ENCODE measurements at regions not wholly inside any gene's neighbourhood (a gene's known extent, or its start where the extent isn't known, plus 50 kb on each side); places are given as distances from the start of the nearest gene placed in this dataset.

DNA sequence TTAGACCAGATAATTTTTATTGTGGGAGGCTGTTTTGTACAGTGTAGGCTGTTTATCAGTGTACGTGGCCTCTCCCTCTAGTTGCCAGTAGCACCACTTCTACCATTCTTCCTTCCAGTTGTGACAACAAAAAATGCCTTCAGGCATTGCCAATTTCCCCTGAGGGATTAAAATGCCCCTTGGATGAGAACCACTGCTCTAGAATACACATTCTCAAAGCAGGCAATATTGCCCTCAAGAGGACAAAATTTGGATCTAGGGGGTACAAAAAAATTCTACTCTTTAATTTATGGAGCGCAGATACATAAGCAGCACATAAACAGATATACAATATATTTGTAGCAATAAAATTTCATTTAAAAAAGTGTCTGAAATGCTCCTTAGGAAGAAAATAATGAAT is 674.6 kb downstream of the PTPRC start:
- DNase-seq (ENCODE audit: low read depth) = no peak

DNA sequence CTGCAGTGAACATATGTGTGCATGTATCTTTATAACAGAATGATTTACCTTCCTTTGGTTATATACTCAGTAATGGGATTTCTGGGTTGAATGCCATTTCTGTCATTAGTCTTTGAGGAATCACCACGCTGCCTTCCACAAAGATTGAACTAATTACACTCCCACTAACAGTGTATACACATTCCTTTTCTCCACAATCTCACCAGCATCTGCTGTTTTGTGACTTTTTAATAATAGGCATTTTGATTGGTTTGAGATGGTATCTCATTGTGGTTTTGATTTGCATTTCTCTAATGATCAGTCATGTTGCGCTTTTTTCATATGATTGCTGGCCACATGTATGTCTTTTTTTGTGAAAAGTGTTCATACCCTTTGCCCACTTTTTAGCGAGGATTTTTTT is 680.5 kb downstream of the PTPRC start:
- no peak for DNase-seq (ENCODE audit: low read depth)

DNA sequence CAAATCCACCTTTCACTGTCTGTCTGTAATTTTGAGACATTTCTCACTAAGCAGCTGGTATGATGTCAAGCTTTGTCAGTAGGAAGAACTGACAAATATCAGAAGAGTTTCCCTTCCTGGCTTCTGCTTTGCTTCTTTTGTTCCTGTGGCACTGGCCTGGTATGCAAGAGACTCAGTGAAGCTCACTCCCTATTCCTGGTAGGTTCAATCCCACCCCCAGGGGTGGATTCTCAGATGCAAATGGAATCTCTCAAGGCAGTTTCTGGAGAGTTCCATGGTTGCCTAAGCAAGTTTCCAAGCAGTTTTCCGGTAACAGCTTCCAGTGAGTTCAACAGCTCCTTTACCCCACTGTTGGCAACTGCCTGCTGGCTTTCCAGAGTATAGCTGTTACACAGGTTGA is 683.4 kb downstream of the PTPRC start:
- no peak for DNase-seq (ENCODE audit: low read depth)

DNA sequence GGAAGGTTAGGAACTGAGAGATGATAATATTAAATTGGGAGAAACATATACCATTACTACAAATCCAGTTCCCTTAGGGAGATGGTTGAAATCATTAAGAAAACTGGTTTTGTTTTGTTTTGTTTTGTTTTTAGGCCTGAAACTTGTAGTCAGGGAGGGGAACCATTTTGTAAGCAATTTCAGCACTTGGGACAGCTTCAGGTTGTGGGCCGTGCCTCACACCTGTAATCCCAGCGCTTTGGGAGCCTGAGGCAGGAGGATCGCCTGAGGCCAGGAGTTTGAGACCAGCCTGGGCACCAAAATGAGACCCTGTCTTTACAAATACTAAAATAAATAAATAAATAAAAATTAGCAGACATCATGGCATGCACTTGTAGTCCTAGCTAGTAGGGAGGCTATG is 694.3 kb upstream of the NR5A2 start:
- DNase-seq (ENCODE audit: low read depth) = no peak

DNA sequence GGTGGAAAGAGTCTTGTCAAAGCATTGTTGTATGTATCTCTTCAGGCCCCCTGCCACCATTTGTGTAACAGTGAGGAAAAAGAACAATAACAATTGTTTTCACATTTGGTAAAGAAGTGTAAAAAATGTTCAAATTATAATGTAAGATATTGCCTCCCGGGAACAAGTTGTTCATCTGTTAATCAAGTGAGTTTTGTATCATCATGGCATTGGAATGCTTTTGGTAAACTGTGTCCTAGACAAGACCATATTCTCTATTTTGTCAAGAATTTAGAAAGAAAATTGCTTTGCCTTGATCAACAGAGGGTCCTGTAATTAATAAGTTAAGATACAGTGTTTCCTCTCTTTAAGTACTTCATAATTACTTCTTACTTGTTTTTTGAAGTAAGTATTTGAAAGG is 692.0 kb upstream of the NR5A2 start:
- no peak for DNase-seq (ENCODE audit: low read depth)

DNA sequence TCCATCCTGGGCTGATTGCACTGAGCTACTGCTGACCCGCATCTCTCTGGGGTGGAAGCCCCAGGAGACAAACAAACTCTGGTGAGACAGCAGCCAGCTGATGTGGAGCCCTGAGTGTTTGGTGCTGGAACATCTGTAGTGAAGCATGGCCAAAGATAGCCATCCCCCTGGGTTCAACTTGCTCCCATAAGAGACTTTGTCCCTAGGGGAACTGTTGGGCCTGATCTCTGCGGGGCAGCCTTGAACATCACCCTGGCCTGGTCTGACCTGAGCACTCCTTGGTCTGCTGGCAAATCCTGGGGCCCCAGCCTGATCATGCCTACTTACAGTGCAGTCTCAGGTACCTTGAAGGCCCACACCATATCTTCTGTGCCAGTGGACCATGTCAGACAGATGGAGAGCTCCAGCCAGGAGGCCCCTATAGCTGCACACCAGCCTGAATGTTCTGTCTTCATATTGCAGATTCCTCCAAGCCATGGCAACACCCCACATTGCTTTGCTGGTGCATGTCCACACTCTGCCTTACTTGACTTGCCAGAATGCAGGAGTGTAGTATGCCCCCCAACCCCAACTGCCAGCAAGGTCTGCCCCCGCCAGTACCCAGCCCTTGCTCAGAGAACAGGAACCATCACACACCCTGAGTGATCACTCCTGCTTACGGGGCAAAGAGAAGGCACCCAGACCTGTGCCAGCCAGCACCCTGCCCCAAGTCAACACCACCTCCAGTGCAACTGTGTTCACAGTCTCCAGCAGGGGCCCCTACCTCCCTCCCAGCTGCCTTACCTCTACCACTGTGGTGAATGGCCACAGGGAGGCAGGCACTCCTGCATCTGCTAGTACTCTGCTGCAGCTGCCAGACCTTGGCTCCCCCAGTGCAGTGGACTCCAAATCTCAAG is 690.5 kb upstream of the NR5A2 start:
- no peak for DNase-seq (ENCODE audit: low read depth)

DNA sequence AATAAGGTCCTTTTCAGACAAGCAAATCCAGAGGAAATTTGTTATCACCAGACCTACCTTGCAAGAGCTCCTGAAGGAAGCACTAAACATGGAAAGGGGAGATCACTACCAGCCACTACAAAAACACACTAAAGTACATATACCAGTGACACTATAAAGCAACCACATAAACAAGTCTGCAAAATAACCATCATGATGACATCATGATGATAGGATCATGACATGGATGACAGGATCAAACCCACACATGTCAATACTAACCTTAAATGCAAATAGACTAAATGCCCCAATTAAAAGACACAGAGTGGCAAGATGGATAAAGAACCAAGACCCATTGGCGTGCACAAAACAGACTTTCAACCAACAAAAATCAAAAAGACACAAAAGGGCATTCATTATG is 688.8 kb upstream of the NR5A2 start:
- no peak for DNase-seq (ENCODE audit: low read depth)

DNA sequence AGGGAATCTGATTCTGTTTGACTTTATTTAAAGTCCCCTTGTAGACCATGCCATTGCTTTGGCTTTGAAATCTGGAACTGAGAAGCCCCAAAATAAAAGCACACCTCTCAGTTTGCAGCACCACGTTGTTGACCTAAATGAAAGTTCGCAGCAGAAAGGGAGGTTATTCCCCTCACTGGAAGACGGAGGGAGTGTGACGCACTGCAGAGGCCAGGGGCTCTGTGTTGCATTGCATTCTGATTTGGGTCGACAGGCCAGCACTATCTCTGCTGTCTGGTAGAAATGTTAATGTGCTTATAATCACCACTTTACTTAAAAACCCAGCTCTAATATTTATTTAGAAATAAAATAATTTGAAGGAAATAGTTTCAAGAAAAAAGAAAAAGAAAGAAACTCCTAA is 675.2 kb upstream of the NR5A2 start:
- DNase-seq (ENCODE audit: low read depth) = no peak

DNA sequence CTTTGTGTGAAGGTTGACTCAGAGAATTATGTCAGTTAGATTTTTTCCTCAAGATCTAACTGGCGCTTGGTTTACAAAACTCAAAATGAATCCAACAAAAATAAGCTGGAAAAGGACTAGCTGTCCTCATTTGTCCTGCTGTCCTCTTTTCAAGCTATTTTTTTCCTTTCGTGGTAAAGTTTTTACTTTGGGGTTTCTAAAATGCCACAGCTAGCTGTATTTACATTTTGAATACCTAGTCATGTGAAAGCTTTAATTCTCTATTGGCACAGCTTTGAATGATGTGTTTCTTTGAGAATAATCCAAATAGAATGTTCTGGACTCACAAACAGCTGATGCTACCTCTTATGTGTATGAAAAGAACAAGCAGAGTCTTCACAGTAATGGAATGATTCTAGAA is 673.6 kb upstream of the NR5A2 start:
- no peak for DNase-seq (ENCODE audit: low read depth)

DNA sequence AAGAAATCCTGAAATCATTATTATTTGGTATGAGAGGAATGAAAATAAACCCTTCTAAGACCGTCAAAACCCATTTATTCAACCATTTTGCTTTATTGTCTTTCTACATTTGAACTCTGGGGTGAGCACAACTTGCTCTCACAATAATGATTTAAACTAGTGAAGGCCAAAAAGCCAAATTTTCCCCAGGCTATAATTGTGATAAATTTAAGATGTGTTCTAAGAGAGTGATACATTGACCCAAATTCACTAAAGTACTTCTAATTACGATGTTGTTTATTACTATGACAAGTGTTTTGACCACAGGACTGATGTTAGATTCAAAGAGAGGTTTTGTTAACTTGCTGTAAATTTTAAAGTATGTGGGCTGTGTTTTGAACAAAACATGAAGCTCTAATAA is 670.9 kb upstream of the NR5A2 start:
- DNase-seq (ENCODE audit: low read depth) = no peak

DNA sequence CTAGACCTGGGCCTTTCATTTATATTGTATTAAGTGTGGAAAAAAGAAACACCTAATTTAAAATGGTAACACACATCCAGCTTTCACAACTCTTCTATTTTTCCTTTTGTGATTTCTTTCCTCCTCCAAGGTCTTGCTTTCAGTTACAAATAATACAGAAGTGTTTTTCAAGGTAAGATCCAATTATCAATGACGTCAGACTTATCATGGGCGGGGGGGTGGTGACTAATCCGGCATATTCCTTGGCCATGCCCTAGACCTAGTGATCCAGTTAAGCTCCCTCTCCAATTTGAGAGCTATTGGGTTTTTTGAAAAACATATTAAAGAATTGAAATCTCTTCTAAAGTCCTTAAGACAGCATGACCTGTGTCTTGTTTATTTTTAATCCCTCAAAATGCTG is 669.9 kb upstream of the NR5A2 start:
- DNase-seq (ENCODE audit: low read depth) = no peak

DNA sequence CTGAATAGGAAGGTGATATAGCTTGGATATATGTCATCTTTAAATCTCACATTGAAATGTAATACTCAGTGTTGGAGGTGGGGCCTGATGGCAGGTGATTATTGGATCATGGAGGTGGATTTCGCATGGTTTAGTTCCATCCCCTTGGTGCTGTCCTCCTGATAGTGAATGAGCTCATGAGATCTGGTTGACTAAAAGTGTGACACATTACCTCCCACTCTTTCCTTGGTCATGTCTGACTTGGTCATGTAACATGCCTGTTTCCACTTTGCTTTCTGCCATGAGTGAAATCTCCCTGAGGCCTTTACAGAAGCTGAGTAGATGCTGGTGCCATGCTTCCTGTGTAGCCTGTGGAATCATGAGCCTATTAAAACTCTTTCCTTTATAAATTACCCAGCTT is 664.5 kb upstream of the NR5A2 start:
- DNase-seq (ENCODE audit: low read depth) = no peak

DNA sequence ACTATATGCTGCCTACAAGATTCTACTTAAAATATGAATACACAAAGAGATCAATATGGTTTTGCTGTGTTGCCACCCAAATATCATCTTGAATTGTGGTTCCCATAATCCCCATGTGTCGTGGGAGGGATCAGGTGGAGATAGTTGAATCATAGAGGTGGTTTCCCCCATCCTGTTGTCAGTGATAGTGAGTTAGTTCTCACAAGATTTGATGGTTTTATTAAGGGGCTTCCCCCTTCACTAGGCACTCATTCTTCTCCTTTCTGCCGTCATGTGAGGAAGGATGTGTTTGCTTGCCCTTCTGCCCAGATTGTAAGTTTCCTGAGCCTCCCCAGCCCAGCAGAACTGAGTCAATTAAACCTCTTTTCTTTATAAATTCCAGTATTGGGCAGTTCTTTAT is 654.4 kb upstream of the NR5A2 start:
- DNase-seq (ENCODE audit: low read depth) = no peak

DNA sequence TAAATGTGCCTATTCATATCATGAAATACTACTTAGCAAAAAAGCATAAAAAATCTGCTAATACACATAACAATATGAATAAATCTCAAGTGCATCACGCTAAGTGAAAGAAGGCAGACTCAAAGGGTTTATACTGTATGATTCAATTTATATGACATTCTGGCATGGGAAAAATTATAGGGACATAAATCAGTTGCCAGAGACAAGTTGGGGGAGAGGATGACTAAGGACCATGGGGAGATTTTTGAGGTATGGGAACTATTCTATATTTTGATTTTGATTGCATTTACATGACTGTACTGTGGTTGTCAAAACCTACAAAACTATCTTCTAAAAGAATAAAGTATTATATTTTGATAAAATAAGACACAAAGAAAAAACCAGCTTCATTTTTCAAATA is 650.3 kb upstream of the NR5A2 start:
- no peak for DNase-seq (ENCODE audit: low read depth)

DNA sequence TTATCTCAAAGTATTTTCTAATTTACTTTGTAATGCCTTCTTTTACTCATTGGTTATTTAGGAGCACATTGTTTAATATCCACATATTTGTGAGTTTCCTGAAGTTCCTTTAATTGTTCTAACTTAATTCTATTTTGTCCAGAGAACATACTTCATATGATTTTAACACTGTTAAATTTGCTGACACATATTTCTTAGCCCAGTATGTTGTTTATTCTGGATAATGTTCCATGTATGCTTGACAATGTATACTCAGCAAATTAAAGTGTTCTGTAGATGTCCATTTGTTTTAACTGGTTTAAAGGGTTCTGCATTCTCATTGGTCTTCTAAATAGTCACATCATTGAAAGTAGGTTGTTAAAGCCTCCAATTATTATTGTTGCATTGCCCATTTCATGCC is 643.7 kb upstream of the NR5A2 start:
- DNase-seq (ENCODE audit: low read depth) = no peak

DNA sequence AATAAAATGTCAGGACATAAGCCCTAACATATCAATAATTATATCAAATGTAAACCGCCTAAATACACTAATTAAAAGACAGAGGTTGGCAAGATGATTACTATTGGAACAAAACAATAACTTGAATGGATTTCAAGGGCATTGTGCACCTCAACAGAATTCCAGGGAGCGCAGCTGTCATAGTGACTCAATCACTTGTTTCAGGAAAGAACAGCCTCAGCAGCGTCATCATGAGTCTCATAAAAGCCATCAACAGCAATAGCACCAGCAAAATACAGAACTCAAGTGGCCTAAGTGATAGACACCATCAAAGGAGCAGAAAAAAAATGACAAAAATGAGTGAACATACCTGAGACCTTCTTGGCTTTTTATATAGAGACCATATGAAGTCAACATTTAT is 632.7 kb upstream of the NR5A2 start:
- no peak for DNase-seq (ENCODE audit: low read depth)

DNA sequence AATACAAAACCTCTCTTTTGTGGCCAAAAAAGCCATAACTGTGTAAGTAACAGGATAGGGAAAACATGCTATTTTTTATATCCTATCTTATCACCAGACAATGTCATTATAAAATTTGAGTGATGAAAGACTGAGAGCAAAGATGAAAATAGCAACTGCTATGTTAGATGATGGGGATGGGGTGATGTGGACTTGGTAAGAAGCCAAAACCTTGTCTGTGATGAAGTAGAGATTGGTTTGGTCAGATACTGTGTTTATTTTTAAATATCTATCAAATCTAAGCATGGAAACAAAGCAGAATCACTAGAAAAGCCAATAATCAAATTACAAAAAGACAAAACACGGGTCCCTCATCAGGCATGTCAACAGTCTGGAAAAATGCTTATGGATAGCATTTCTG is 631.1 kb upstream of the NR5A2 start:
- DNase-seq (ENCODE audit: low read depth) = no peak

DNA sequence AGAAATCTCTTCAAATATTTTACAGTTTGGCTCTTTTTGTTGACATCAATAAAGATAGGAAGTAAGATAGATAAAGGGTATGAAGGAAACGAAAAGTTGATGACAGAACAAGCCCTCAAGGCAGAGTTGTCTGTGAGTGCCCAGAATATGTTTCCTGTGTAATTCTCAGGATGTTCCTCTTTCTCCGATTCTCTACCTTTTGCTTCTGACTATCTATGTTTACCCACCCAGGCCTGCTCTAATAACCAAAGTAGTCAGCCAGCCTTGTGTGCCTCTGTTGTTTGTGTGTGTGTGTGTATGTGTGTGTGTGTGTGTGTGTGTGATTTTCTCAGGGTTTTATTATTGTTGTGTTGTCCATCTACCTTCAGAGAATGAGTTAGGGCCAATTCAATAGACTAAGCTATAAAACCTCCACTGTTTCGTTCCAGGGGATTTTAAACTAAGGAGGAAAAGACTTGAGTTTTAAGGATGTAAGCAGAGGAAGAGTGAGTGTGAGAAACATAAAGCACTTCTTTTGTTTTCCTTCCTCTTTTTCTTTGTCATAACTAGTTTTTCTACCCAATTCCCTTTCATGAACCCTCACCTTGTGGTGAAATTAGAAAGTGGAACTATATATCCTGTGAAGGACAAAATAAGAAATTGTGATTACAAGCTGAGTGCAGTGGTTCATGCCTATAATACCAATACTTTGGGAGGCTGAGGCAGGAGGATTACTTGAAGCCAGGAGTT is 627.4 kb upstream of the NR5A2 start:
- DNase-seq (ENCODE audit: low read depth) = no peak

DNA sequence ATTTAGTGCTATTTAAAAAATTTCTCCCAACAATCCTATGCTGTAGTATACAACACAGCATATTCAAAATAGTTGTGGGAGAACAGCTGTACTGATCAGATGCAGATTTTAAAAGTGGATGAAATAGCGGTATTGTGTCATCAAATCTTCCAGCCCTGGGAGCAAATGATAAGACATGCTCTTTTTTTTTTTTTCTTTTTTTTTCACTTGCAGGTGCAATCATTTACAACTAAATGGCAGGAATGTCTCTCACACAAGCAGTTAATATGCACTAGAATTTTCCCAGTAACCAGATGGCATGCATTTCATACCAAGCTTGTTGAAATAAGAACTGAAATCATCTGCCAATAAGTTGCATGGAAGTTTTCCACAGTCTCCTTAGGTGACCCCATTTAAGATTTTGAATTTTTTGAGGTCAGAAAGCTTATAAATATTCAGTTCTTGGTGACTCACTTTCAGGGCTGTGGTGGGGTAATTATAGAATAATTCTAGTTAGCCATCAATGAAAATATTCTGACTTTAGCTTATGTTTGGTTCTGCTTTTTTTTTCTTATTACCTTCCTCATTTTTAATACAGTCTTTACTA is 623.9 kb upstream of the NR5A2 start:
- DNase-seq (ENCODE audit: low read depth) = no peak

DNA sequence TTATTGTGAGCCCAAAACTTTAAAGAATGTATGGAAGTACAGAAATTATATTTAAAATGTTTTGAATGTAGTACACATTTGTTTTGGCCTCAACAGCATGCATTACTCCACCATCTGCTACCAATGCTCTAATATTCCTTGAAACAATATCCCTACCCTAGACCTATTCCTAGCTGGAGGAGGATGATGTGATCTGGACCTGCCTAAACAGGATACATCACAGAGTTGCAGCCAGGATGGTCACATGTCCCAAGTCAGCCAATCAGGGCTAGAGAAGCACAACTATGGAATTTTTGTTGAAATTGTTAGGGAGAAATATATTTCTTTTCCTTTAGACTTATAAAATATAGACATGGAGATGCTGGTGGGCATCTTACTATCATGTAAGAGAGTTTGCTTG is 623.3 kb upstream of the NR5A2 start:
- no peak for DNase-seq (ENCODE audit: low read depth)

DNA sequence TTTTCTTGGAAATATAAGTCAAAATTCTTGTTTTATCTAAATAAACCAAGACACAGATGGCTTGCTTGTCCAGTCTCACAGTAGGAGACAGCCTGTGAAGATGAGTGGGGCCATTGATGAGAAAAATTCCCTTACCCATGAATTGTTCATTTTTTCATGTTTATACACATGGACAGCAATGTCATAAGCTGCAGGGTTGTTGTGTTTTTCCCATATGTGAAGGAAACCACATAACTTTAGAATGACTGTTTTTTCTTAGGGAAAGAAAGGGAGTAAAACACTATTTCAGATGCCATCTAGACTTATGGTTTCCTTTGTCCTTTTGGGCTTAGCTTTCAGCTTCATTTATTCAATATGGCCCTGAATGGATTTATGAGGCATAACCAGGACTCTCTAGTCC is 622.5 kb upstream of the NR5A2 start:
- DNase-seq (ENCODE audit: low read depth) = no peak

DNA sequence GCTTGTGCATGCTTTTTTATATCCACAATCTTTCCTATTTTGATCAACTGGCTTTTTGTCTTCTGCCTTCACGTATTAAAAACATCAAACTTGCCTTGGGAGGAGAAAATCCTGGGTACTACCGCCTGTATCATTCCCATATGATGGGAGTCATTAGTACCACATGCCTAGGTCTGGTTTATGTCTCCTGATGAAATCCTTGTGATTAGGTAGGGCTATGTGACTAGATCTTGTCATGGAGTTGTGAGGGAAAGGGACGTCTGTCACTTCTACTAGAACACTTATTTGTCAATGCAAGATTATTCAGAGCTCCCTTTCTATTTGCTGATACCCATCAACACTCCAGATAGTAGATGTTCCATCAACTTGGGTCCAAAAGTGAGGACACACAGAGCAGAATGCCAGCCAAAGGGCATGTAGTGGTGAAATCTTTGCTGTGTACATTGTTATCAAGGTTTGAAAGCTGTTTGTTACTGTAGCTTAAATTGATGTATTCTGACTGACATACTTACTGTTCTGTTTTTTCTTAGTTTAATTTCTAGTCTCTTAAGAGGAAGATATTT is 621.8 kb upstream of the NR5A2 start:
- DNase-seq (ENCODE audit: low read depth) = no peak

DNA sequence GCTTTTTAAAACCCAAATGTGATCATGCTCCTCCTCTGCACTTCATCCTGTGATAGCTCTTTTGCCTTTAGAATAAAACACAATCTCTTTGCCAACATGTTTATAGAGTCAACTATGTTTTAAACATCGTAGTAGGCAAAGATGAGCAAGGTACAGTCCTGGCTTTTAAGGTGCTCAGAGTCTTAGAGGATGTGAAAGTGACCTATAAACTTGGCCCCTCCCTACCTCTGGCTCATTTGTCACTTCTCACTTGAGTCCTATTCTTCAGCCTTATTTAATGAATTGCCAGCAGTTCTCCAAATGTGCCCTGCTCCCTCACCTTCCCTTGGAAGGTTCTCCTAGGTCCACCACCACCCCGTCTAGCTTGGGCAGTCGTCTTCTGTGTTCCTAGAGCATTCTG is 617.0 kb upstream of the NR5A2 start:
- no peak for DNase-seq (ENCODE audit: low read depth)
